CD4-positive, CD25-positive, alpha-beta regulatory T cell (primary cell): ENCODE measurements at regions not wholly inside any gene's neighbourhood (a gene's known extent, or its start where the extent isn't known, plus 50 kb on each side); places are given as distances from the start of the nearest gene placed in this dataset.

Experiments used
- ATAC-seq, 2 donors: fragments of 150-1000 bp; cut with Tn5 transposase; one replicate each; pipeline ENCODE4 v1.10.0; 2021; ENCODE audit warnings: low read depth in 2 of 2, moderate number of reproducible peaks in 2 of 2, moderate library complexity in 1 of 2
- DNase-seq, 3 donors: peaks; one replicate each; pipeline versions ENCODE4 v3.0.0 to v3.0.0-alpha.2; 2012 to 2022; ENCODE audit warnings: mixed read lengths in 1 of 3
- H3K27ac ChIP-seq: one replicate; pipeline ENCODE4 v1.7.0; 2013; ENCODE audit warnings: mild to moderate bottlenecking, low read length; ENCODE audit not compliant: insufficient read depth, poor library complexity, severe bottlenecking
- H3K27me3 ChIP-seq: one replicate; pipeline ENCODE4 v1.7.0; 2013; ENCODE audit warnings: low read length; ENCODE audit not compliant: control insufficient read depth, insufficient read depth
- H3K36me3 ChIP-seq: one replicate; pipeline ENCODE4 v1.7.0; 2013; ENCODE audit warnings: mild to moderate bottlenecking, low read length, moderate library complexity; ENCODE audit not compliant: control insufficient read depth, insufficient read depth
- H3K4me1 ChIP-seq: 2 replicates; pipeline ENCODE4 v1.7.0; 2013; ENCODE audit warnings: mild to moderate bottlenecking, low read length; ENCODE audit not compliant: insufficient read depth, control insufficient read depth, poor library complexity, severe bottlenecking
- H3K4me3 ChIP-seq: one replicate; pipeline ENCODE4 v1.7.0; 2013; ENCODE audit warnings: low read depth, mild to moderate bottlenecking, low read length, moderate library complexity
- H3K9me3 ChIP-seq, 2 experiments: 1 replicate in 1 of 2; 2 replicates in 1 of 2; pipeline ENCODE4 v1.7.0; 2013; ENCODE audit warnings: low read length in 2 of 2, mild to moderate bottlenecking in 1 of 2, moderate library complexity in 1 of 2; ENCODE audit not compliant: control insufficient read depth in 2 of 2
- H3K27ac Mint-ChIP-seq, 3 donors: one replicate each; pipeline ENCODE4 v1.8.0; 2020 to 2022; ENCODE audit warnings: mild to moderate bottlenecking in 3 of 3, mixed read lengths in 3 of 3, moderate library complexity in 2 of 3
- H3K27me3 Mint-ChIP-seq: one replicate; pipeline ENCODE4 v1.8.0; 2022; ENCODE audit warnings: mild to moderate bottlenecking, mixed read lengths
- H3K36me3 Mint-ChIP-seq: one replicate; pipeline ENCODE4 v1.8.0; 2020; ENCODE audit warnings: mixed read lengths
- H3K4me1 Mint-ChIP-seq, 4 donors: one replicate each; pipeline ENCODE4 v1.8.0; 2020 to 2022; ENCODE audit warnings: mixed read lengths in 4 of 4, mild to moderate bottlenecking in 1 of 4
- H3K4me3 Mint-ChIP-seq, 4 donors: one replicate each; pipeline ENCODE4 v1.8.0; 2020 to 2022; ENCODE audit warnings: mild to moderate bottlenecking in 4 of 4, mixed read lengths in 4 of 4, moderate library complexity in 3 of 4
- H3K9me3 Mint-ChIP-seq, 7 donors: one replicate each; pipeline ENCODE4 v1.8.0; 2020 to 2022; ENCODE audit warnings: mixed read lengths in 7 of 7, mild to moderate bottlenecking in 3 of 7, moderate library complexity in 2 of 7

DNA sequence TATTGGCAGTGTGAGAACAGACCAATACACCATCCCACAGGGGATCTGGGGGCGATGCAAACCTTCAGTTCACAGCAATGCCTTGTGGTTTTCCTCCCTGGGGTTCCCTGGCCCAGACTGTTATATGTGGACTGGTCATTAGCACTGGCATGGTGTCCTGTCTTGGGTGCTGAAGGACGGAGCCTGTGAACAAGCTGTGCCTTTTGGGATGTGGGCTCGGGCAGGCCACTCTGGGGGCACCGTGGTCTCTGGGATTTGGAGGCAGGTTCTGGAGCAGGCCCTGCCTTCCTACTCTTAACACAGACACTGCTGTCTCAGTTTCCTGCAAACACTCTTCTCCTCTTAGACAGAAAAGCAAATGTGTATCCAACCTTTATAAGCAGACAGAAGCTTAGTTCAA, 93.0 kb upstream of the ADRA2C start:
- Histone ChIP-seq H3K27me3 (no peaks in the 10 kb centered on the region), H3K9me3 (no peaks in the 10 kb centered on the region), H3K4me3 (no peak overlapping the region), H3K27ac (no peak overlapping the region), H3K4me1 (no peaks in the 10 kb centered on the region), H3K36me3 (no peaks in the 10 kb centered on the region)
- ATAC-seq (no peak), DNase-seq (no peak)
- no peaks in the 10 kb centered on the region for H3K27me3 Mint-ChIP-seq
- peaks cover 0 to 4% (median 0%) of the 10 kb centered on the region in 7 donors for H3K9me3 Mint-ChIP-seq
- H3K36me3 Mint-ChIP-seq = no peaks in the 10 kb centered on the region
- H3K4me1 Mint-ChIP-seq = no peaks in the 10 kb centered on the region
- no peak overlapping the region for H3K27ac Mint-ChIP-seq
- H3K4me3 Mint-ChIP-seq = no peak overlapping the region

DNA sequence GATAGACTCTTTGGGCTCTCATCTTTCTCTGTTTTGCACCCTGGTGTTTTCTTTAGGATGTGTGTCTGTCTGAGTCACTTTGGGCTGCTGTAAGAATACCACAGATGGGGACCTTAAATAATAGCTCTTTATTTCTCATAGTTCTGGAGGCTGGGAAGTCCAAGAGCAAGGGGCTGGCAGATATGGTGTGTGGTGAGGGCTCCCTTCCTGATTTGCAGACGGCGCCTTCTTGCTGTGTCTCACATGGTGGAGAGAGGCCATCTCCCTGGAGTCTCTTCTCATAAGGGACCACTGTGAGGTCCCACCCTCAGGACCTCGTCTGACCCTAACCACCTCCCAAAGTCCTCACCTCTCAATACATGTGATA, 93.7 kb upstream of the ADRA2C start:
- ATAC-seq = no peak
- peaks cover 0 to 5% (median 0%) of the 10 kb centered on the region in 7 donors for H3K9me3 Mint-ChIP-seq
- H3K4me1 Mint-ChIP-seq = no peaks in the 10 kb centered on the region
- H3K27ac Mint-ChIP-seq = no peak overlapping the region
- no peak for DNase-seq
- H3K27ac ChIP-seq = no peak overlapping the region
- H3K4me3 ChIP-seq = no peak overlapping the region
- H3K9me3 ChIP-seq = no peaks in the 10 kb centered on the region
- H3K4me1 ChIP-seq = no peaks in the 10 kb centered on the region
- no peaks in the 10 kb centered on the region for H3K27me3 ChIP-seq
- no peaks in the 10 kb centered on the region for H3K36me3 ChIP-seq
- no peaks in the 10 kb centered on the region for H3K36me3 Mint-ChIP-seq
- no peaks in the 10 kb centered on the region for H3K27me3 Mint-ChIP-seq
- no peak overlapping the region for H3K4me3 Mint-ChIP-seq

DNA sequence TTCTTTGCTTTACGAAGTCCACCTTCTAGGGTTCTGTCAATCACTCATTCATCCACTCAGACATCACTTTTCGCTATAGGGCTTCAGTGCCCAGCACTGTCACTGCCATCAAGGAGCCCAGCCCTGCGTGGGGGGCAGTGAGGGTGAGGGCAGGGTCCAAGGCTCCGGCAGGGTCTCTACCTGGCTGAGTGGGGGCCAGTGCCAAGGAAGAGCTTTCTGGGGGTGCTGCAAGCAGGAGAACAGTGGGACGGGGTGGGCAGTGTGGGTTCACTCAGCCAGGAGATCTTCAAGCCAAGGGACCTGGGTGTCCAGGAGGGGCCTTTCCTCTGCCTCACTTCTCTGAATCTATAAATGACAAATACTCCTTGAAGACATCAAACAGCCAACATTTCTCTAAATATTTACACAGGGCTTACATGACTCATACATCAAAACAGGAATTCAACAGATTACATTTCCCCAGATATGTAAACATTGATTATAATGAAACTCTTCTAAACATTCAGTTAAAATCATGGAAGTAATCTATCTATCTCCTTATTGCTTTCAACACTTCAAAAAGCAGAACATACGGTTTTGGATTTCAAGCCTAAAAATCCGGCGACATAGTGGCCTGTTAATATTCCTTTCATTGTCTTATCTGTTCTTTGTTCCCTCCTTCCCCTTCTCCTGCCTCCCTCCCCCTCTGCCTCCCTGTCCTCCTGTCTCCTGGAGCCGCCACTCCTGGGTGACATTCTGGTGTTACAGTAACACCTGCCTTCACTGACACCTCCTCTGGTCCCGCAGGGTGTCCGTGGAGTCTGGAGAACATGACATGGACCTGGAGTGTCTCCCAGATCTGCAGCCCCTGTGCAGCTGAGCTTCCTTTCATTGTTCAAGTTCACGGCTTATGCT, 94.4 kb upstream of the ADRA2C start:
- H3K4me3 ChIP-seq = no peak overlapping the region
- H3K4me1 ChIP-seq = no peaks in the 10 kb centered on the region
- no peak overlapping the region for H3K27ac Mint-ChIP-seq
- DNase-seq (no peak), ATAC-seq (no peak)
- H3K27me3 ChIP-seq = no peaks in the 10 kb centered on the region
- H3K9me3 Mint-ChIP-seq = peaks cover 0 to 10% (median 0%) of the 10 kb centered on the region in 7 donors
- no peaks in the 10 kb centered on the region for H3K4me1 Mint-ChIP-seq
- no peaks in the 10 kb centered on the region for H3K36me3 Mint-ChIP-seq
- no peaks in the 10 kb centered on the region for H3K27me3 Mint-ChIP-seq
- peaks cover 0 to 2% of the 10 kb centered on the region in 2 experiments for H3K9me3 ChIP-seq
- no peak overlapping the region for H3K27ac ChIP-seq
- H3K4me3 Mint-ChIP-seq = no peak overlapping the region
- no peaks in the 10 kb centered on the region for H3K36me3 ChIP-seq

DNA sequence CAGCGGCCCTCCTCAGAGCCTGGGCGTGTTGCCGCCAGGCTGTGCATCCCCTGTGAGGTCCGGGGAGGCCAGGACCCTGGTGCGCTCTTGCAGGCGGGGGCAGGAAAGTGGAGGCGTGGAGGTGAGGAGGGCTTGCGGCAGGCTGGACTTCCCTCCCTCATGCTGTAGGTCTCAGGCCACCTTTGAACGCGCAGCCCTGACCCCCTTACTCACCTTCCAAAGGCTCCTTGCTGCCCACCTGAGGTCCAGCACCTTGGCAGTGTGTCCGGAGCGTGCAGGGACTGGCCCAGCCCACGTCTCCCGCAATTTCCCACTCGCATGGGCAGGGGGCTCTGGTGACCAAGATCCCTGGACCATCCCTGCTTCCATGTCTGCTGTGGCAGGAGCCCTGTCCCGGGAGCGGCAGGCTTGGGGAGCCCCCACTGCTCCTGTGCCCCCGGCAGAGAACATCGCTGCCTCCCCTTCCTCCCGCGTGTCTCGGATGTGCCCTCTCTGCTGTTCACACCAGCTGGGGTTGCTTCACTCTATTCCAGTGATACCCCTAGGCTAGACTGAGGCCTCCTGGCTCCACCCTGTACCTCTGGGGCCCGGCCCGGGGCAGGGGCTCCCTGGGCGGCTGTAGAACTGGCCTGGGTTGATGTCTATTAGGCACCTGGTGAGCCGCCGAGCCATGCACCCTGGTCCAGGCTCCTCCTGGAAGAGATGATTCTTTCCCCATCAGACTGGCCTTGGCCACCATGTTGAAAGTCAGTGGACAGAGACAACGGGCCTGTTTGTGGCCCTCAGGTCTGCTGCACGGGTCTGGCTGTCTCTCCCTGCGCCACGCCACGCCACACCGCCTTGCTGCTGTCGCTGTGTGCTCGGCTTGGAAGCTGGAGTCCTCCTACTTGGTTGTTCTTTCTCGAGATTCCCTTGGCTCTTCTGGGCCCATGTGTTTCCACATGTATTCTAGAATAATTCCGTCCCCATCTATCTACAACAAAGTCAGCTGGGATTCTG, 95.4 kb upstream of the ADRA2C start:
- Histone ChIP-seq H3K27me3 (no peaks in the 10 kb centered on the region), H3K36me3 (no peaks in the 10 kb centered on the region), H3K4me1 (no peaks in the 10 kb centered on the region), H3K9me3 (peaks cover 0 to 2% of the 10 kb centered on the region in 2 experiments), H3K27ac (no peak overlapping the region), H3K4me3 (no peak overlapping the region)
- no peak for DNase-seq
- Mint-ChIP-seq H3K4me1 (no peaks in the 10 kb centered on the region), H3K36me3 (no peaks in the 10 kb centered on the region), H3K4me3 (no peak overlapping the region), H3K27me3 (no peaks in the 10 kb centered on the region), H3K27ac (no peak overlapping the region), H3K9me3 (peaks cover 0 to 10% (median 0%) of the 10 kb centered on the region in 7 donors)
- ATAC-seq = no peak

DNA sequence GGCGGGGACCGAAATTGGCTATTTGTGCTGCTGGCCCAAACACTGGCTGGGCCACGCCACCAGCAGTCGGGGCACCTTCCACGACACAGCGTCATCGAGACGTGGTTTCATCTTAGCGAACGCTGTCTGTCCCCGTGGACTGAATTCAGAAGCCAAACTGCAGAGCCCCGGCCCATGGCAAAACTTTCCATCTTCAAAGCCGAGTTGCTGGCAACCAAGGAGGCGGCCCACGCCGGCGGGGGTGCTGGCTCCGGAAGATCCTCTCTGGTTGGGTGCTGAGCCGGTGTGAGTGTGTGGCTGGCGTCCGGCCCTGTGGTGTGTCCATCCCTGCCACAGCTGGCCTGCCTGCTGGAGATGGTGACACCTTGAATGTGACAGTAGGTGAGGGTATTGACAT, 96.6 kb upstream of the ADRA2C start:
- Histone ChIP-seq H3K9me3 (peaks cover 0 to 2% of the 10 kb centered on the region in 2 experiments), H3K36me3 (no peaks in the 10 kb centered on the region), H3K27ac (no peak overlapping the region), H3K4me3 (no peak overlapping the region), H3K27me3 (no peaks in the 10 kb centered on the region), H3K4me1 (no peaks in the 10 kb centered on the region)
- no peak overlapping the region for H3K4me3 Mint-ChIP-seq
- no peak overlapping the region for H3K27ac Mint-ChIP-seq
- no peaks in the 10 kb centered on the region for H3K27me3 Mint-ChIP-seq
- no peaks in the 10 kb centered on the region for H3K36me3 Mint-ChIP-seq
- peaks cover 0 to 10% (median 0%) of the 10 kb centered on the region in 7 donors for H3K9me3 Mint-ChIP-seq
- no peaks in the 10 kb centered on the region for H3K4me1 Mint-ChIP-seq
- DNase-seq (no peak), ATAC-seq (no peak)

DNA sequence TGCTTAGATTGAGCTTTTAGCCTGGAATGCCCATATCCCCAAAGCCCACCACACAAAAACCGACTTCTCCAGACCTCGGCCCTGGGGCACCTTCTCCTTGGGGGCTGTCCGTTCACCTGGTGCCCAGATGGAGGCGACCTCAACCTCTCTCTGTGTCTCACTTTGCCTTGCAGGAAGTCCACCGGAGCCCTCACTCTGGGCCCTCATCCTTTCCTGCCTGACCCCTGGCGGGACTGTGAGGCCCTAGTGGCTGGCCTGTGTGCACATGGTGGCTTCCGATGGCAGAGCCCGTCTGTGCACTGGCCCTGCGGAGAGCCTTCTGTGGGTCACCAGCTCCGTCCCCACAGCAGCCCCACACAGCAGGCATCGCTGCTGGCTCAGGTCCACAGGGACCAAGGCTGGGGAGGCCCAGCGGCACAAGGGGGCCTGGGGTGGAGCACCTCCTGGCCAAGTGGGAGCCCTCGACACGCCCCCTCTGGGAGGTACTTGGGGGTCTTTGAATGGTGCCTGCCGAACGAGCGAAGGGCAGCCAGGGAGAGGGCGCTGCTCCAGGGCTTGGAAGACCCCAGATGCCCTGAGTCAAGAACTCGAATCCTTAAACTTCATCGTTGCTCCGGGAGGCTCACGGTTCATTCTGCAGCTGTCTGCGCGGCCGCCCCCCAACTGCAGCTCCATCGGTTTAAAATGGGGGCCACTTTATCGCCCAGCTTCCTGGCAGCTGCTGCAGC, 97.2 kb upstream of the ADRA2C start:
- Histone ChIP-seq H3K4me3 (no peak overlapping the region), H3K36me3 (no peaks in the 10 kb centered on the region), H3K27me3 (no peaks in the 10 kb centered on the region), H3K27ac (no peak overlapping the region), H3K9me3 (peaks cover 0 to 2% of the 10 kb centered on the region in 2 experiments), H3K4me1 (no peaks in the 10 kb centered on the region)
- no peaks in the 10 kb centered on the region for H3K36me3 Mint-ChIP-seq
- H3K4me3 Mint-ChIP-seq = no peak overlapping the region
- no peak overlapping the region for H3K27ac Mint-ChIP-seq
- ATAC-seq (no peak), DNase-seq (no peak)
- H3K9me3 Mint-ChIP-seq = peaks cover 0 to 10% (median 0%) of the 10 kb centered on the region in 7 donors
- no peaks in the 10 kb centered on the region for H3K4me1 Mint-ChIP-seq
- H3K27me3 Mint-ChIP-seq = no peaks in the 10 kb centered on the region

DNA sequence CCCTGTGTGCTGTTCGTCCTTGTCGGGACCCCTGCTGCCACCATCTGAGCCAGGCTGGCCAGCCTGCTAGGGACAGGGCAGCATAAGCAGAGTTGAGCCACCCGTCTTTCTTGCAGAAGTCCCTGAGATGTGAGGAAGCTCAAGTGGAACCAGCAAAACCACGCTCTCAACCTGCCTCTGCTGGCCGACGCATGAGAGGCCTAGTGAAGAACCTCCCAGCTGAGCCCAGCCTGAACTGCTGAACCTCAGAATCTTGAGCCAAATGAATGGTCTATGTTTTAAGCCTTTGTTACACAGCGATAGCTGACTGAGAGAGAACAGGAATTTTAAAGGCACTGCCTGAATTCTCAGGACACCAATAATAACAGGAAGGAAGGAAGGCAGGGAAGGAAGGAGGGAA, 98.9 kb upstream of the ADRA2C start:
- Mint-ChIP-seq H3K36me3 (no peaks in the 10 kb centered on the region), H3K4me3 (no peak overlapping the region), H3K27ac (no peak overlapping the region), H3K9me3 (peaks cover 0 to 6% (median 0%) of the 10 kb centered on the region in 7 donors), H3K27me3 (no peaks in the 10 kb centered on the region), H3K4me1 (no peaks in the 10 kb centered on the region)
- H3K4me1 ChIP-seq = no peaks in the 10 kb centered on the region
- no peaks in the 10 kb centered on the region for H3K27me3 ChIP-seq
- peaks cover 0 to 2% of the 10 kb centered on the region in 2 experiments for H3K9me3 ChIP-seq
- H3K27ac ChIP-seq = no peak overlapping the region
- no peak overlapping the region for H3K4me3 ChIP-seq
- H3K36me3 ChIP-seq = no peaks in the 10 kb centered on the region
- DNase-seq (no peak), ATAC-seq (no peak)
